DOHH2 (cell line): ENCODE measurements at regions not wholly inside any gene's neighbourhood (a gene's known extent, or its start where the extent isn't known, plus 50 kb on each side); places are given as distances from the start of the nearest gene placed in this dataset.

Source experiments
- H3F3A ChIP-seq: fragments of 200-600 bp; sonication (generic), shearing (Covaris generic); 2 replicates; pipeline ENCODE4 v1.6.0; 2016; ENCODE audit warnings: antibody characterized with exemption, mild to moderate bottlenecking; ENCODE audit not compliant: control insufficient read depth, insufficient read depth
- H3K27ac ChIP-seq: fragments of 200-600 bp; sonication (generic); 2 replicates; pipeline ENCODE4 v1.5.1; 2014; ENCODE audit warnings: low read depth, mild to moderate bottlenecking, low read length, moderate library complexity
- H3K27me3 ChIP-seq: fragments of 200-600 bp; sonication (generic); 2 replicates; pipeline ENCODE4 v1.6.1; 2014; ENCODE audit warnings: mild to moderate bottlenecking, low read length, mixed read lengths; ENCODE audit not compliant: control insufficient read depth
- H3K36me3 ChIP-seq: fragments of 200-600 bp; sonication (generic); 2 replicates; pipeline ENCODE4 v1.6.1; 2014; ENCODE audit warnings: mild to moderate bottlenecking, low read length, moderate library complexity, mixed read lengths; ENCODE audit not compliant: control insufficient read depth
- H3K4me1 ChIP-seq: fragments of 200-600 bp; sonication (generic); 2 replicates; pipeline ENCODE4 v1.6.1; 2014; ENCODE audit warnings: mild to moderate bottlenecking, low read length, mixed read lengths; ENCODE audit not compliant: control insufficient read depth
- H3K4me2 ChIP-seq: fragments of 200-600 bp; sonication (generic); 2 replicates; pipeline ENCODE4 v1.6.0; 2014; ENCODE audit warnings: mild to moderate bottlenecking, low read length, moderate library complexity
- H3K4me3 ChIP-seq: fragments of 200-600 bp; sonication (generic); 2 replicates; pipeline ENCODE4 v1.5.1; 2014; ENCODE audit warnings: mild to moderate bottlenecking, low read length, mixed read lengths
- H3K79me2 ChIP-seq: fragments of 200-600 bp; sonication (generic); 2 replicates; pipeline ENCODE4 v1.6.1; 2014; ENCODE audit warnings: mild to moderate bottlenecking, low read length, mixed read lengths; ENCODE audit not compliant: control insufficient read depth
- H3K9me2 ChIP-seq: fragments of 200-600 bp; sonication (generic); replicated peaks from 2 replicates; pipeline ENCODE4 v1.6.1; 2014; ENCODE audit warnings: mild to moderate bottlenecking, low read length, mixed read lengths; ENCODE audit not compliant: control insufficient read depth
- H3K9me3 ChIP-seq: fragments of 200-600 bp; sonication (generic); 2 replicates; pipeline ENCODE4 v1.6.1; 2014; ENCODE audit warnings: antibody characterized with exemption, low read length, mixed read lengths; ENCODE audit not compliant: control insufficient read depth, insufficient read depth
- H4K20me1 ChIP-seq: fragments of 200-600 bp; sonication (generic); 2 replicates; pipeline ENCODE4 v1.6.0; 2014; ENCODE audit warnings: low read depth, mild to moderate bottlenecking, antibody characterized with exemption, low read length, moderate library complexity; ENCODE audit not compliant: control insufficient read depth, insufficient read depth
- EZH2phosphoT487 ChIP-seq: fragments of 200-600 bp; sonication (generic); IDR thresholded peaks from 2 replicates; pipeline ENCODE4 v1.6.1; 2017; ENCODE audit warnings: borderline replicate concordance, mild to moderate bottlenecking, antibody characterized with exemption, low read length, moderate library complexity, mixed read lengths
- TF ChIP-seq, protein P1 (sequence below): fragments of 200-600 bp; sonication (generic); IDR thresholded peaks from one replicate; pipeline ENCODE4 v1.5.1; 2014; ENCODE audit warnings: antibody characterized with exemption, mild to moderate bottlenecking, low read depth, low read length; ENCODE audit not compliant: poor library complexity, severe bottlenecking

DNA sequence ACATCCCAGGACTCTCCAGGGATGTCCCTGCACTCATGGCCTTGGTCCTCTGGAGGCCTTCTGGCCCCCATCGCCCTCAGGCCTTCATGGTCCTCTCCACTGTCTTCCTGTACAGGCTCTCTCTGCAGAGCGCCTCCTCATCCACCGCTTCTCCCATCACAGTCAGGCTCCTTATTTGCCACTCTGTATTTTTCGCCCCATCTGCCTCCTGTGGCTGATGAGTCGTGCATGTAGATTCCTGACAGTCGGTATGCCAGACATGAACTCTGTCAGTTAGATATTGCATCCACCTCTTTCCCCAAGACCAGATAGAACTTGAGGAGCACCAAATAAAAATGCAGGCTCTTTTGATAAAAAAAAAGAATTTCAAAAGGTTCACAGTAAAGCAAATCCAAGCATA is 362.8 kb downstream of the IRX1 start:
- Histone ChIP-seq H3K36me3 (no peaks in the 10 kb centered on the region), H3K9me2 (no peaks in the 10 kb centered on the region), H3K79me2 (no peaks in the 10 kb centered on the region), H3K4me2 (no peak overlapping the region), H3F3A (no peaks in the 10 kb centered on the region), H3K4me1 (no peaks in the 10 kb centered on the region), H3K27me3 (no peaks in the 10 kb centered on the region), H3K27ac (no peak overlapping the region), H4K20me1 (no peaks in the 10 kb centered on the region), H3K9me3 (no peaks in the 10 kb centered on the region; the same call in 1 of the 2 replicates), H3K4me3 (no peak overlapping the region)
- TF ChIP-seq, protein P1, sequence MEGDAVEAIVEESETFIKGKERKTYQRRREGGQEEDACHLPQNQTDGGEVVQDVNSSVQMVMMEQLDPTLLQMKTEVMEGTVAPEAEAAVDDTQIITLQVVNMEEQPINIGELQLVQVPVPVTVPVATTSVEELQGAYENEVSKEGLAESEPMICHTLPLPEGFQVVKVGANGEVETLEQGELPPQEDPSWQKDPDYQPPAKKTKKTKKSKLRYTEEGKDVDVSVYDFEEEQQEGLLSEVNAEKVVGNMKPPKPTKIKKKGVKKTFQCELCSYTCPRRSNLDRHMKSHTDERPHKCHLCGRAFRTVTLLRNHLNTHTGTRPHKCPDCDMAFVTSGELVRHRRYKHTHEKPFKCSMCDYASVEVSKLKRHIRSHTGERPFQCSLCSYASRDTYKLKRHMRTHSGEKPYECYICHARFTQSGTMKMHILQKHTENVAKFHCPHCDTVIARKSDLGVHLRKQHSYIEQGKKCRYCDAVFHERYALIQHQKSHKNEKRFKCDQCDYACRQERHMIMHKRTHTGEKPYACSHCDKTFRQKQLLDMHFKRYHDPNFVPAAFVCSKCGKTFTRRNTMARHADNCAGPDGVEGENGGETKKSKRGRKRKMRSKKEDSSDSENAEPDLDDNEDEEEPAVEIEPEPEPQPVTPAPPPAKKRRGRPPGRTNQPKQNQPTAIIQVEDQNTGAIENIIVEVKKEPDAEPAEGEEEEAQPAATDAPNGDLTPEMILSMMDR: no peak
- TF ChIP-seq EZH2phosphoT487: no peak

DNA sequence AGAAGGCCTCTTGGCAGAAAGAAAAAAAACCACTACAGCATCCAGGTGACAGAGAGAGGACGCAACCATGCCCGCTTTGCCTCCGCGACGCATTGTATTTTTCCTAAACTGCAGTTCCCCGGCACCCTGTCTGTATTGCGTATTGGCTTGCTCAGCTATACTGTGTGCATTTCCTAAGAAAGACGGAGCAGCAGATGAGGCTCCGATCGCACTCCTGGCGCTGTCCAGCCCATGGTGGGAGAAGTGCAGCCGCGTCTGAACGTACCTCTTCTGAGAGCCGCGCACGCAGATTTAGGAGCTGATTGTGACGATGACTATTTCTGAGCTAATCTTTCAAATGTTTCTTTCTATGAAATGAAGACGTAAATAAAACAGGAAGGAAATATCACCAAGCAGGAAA is 366.5 kb downstream of the IRX1 start:
- H3K4me1 ChIP-seq: no peaks in the 10 kb centered on the region
- H3K36me3 ChIP-seq: no peaks in the 10 kb centered on the region
- no peaks in the 10 kb centered on the region for H4K20me1 ChIP-seq
- no peaks in the 10 kb centered on the region; the same call in 1 of the 2 replicates for H3K9me3 ChIP-seq
- H3K27ac ChIP-seq: no peak overlapping the region
- no peaks in the 10 kb centered on the region for H3K9me2 ChIP-seq
- TF ChIP-seq, protein P1: no peak
- TF ChIP-seq EZH2phosphoT487: no peak
- H3K4me2 ChIP-seq: no peak overlapping the region
- no peaks in the 10 kb centered on the region for H3K79me2 ChIP-seq
- H3K27me3 ChIP-seq: no peaks in the 10 kb centered on the region
- H3K4me3 ChIP-seq: no peak overlapping the region
- H3F3A ChIP-seq: no peaks in the 10 kb centered on the region

DNA sequence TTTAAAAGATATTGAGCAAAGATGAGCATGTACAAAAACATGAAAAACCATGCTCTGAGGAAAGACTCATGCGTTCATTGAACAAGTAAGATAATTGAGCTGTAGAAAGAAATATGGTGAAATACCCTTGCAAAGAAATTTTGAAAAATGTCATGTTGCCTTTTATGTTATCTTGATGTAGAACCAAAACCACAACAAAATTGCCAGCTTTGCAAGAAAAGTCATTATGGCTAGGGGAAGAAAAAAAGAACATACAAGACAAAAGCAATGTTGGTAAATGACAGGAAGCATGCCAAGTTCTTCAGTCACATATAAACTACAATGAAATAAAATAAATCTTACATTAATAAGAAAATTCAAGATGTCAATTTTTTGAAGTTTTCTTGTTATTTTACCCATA is 368.0 kb downstream of the IRX1 start:
- Histone ChIP-seq H3K36me3 (no peaks in the 10 kb centered on the region), H3K79me2 (no peaks in the 10 kb centered on the region), H4K20me1 (no peaks in the 10 kb centered on the region), H3F3A (no peaks in the 10 kb centered on the region), H3K9me3 (no peaks in the 10 kb centered on the region; the same call in 1 of the 2 replicates), H3K4me3 (no peak overlapping the region), H3K4me1 (no peaks in the 10 kb centered on the region), H3K27ac (no peak overlapping the region), H3K27me3 (no peaks in the 10 kb centered on the region), H3K9me2 (no peaks in the 10 kb centered on the region), H3K4me2 (no peak overlapping the region)
- no peak for TF ChIP-seq EZH2phosphoT487
- TF ChIP-seq, protein P1: no peak

- no peak overlapping the region for H3K4me2 ChIP-seq
- TF ChIP-seq, protein P1: no peak
- TF ChIP-seq EZH2phosphoT487: no peak
- no peaks in the 10 kb centered on the region for H3F3A ChIP-seq
- H3K27me3 ChIP-seq: no peaks in the 10 kb centered on the region
- no peak overlapping the region for H3K4me3 ChIP-seq
- no peaks in the 10 kb centered on the region for H3K79me2 ChIP-seq
- H3K9me2 ChIP-seq: no peaks in the 10 kb centered on the region
- H3K4me1 ChIP-seq: no peaks in the 10 kb centered on the region
- H4K20me1 ChIP-seq: no peaks in the 10 kb centered on the region
- H3K9me3 ChIP-seq: no peaks in the 10 kb centered on the region
- H3K36me3 ChIP-seq: no peaks in the 10 kb centered on the region
- no peak overlapping the region for H3K27ac ChIP-seq
Observed at GRCh38 chr5:3980156-3980555, 384.5 kb downstream of the IRX1 start.
